HL-60 (cell line): ENCODE measurements at regions not wholly inside any gene's neighbourhood (a gene's known extent, or its start where the extent isn't known, plus 50 kb on each side); places are given as distances from the start of the nearest gene placed in this dataset.

Experiments
- DNase-seq, 2 experiments: peaks; one replicate each; pipeline ENCODE4 v3.0.0-alpha.2; 2010 to 2020; ENCODE audit warnings: low read depth in 1 of 2, low spot score in 1 of 2
- H3K27ac ChIP-seq: fragments of 250-450 bp; sonication (Bioruptor Pico); replicated peaks from 2 replicates; pipeline ENCODE4 v1.5.1; 2020; ENCODE audit warnings: mild to moderate bottlenecking, moderate library complexity
- H3K27me3 ChIP-seq: fragments of 250-450 bp; sonication (Bioruptor Pico); 2 replicates; pipeline ENCODE4 v1.5.1; 2021; ENCODE audit warnings: mild to moderate bottlenecking, moderate library complexity; ENCODE audit not compliant: insufficient read depth, poor library complexity, severe bottlenecking
- H3K4me3 ChIP-seq: replicated peaks from 2 replicates; pipeline ENCODE4 v1.5.1; 2011; ENCODE audit warnings: mild to moderate bottlenecking, control low read depth, low read length; ENCODE audit not compliant: insufficient read depth
- CTCF ChIP-seq: IDR thresholded peaks from one replicate; pipeline ENCODE4 v1.5.1; 2011; ENCODE audit warnings: low read length, control low read depth, inconsistent platforms; ENCODE audit not compliant: insufficient read depth
- GABPA ChIP-seq: IDR thresholded peaks from 2 replicates; pipeline ENCODE4 v1.6.1; 2012; ENCODE audit warnings: low read depth
- POLR2AphosphoS5 ChIP-seq: IDR thresholded peaks from 2 replicates; pipeline ENCODE4 v1.6.1; 2012; ENCODE audit warnings: low read depth
- SPI1 ChIP-seq: IDR thresholded peaks from 2 replicates; pipeline ENCODE4 v1.6.1; 2012; ENCODE audit warnings: low read depth, mild to moderate bottlenecking, borderline replicate concordance
- TF ChIP-seq, protein P1 (sequence below): IDR thresholded peaks from 2 replicates; pipeline ENCODE4 v1.6.1; 2012; ENCODE audit warnings: low read depth; ENCODE audit not compliant: insufficient replicate concordance

GRCh38 chr20:10730629-10731183 is 56.9 kb upstream of the JAG1 start:
- Histone ChIP-seq H3K27me3 (no peaks in the 10 kb centered on the region), H3K4me3 (no peak overlapping the region), H3K27ac (no peak overlapping the region)
- TF ChIP-seq GABPA (no peak), CTCF (no peak), POLR2AphosphoS5 (no peak), SPI1 (no peak)
- TF ChIP-seq, protein P1, sequence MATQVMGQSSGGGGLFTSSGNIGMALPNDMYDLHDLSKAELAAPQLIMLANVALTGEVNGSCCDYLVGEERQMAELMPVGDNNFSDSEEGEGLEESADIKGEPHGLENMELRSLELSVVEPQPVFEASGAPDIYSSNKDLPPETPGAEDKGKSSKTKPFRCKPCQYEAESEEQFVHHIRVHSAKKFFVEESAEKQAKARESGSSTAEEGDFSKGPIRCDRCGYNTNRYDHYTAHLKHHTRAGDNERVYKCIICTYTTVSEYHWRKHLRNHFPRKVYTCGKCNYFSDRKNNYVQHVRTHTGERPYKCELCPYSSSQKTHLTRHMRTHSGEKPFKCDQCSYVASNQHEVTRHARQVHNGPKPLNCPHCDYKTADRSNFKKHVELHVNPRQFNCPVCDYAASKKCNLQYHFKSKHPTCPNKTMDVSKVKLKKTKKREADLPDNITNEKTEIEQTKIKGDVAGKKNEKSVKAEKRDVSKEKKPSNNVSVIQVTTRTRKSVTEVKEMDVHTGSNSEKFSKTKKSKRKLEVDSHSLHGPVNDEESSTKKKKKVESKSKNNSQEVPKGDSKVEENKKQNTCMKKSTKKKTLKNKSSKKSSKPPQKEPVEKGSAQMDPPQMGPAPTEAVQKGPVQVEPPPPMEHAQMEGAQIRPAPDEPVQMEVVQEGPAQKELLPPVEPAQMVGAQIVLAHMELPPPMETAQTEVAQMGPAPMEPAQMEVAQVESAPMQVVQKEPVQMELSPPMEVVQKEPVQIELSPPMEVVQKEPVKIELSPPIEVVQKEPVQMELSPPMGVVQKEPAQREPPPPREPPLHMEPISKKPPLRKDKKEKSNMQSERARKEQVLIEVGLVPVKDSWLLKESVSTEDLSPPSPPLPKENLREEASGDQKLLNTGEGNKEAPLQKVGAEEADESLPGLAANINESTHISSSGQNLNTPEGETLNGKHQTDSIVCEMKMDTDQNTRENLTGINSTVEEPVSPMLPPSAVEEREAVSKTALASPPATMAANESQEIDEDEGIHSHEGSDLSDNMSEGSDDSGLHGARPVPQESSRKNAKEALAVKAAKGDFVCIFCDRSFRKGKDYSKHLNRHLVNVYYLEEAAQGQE: no peak
- DNase-seq: no peak

DNA sequence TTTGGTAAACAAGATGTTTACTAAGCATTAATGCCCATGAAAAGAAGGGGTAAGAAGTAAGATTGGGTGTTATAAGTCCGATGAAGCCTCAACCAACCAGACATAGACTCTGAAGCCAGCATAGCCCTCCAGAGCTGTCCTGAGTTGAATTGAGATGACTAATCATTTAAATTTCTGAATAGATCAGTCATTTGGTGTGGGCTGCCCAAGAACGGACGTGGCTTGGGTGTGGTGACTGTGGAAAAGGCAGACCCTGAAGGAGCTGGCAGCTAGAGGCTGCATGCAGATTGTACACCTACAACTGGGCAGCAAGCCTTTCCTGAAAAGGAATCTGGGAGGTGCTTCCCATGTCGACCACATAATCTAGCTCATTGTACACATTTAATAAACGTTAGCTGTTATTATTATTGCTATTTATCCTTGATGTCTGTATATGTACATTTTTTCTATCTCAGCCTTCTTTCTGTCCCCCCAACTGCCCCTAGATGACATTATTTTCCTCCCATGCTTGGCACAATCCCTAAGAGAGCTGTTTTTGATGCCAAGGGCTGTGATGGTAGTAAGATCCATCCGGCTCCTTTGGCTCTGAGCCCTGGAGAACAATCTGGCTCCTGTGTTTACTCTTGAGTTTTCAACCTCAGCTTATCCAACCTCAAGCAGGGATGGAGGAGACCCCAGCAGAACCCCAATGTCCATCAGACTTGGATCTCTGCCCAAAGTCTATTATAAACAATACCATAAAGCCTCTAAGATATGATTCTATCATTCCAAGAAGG is 57.6 kb upstream of the JAG1 start:
- TF ChIP-seq, protein P1: no peak
- TF ChIP-seq SPI1 (no peak), POLR2AphosphoS5 (no peak), CTCF (no peak), GABPA (no peak)
- DNase-seq: no peak
- no peak overlapping the region for H3K27ac ChIP-seq
- H3K4me3 ChIP-seq: no peak overlapping the region
- no peaks in the 10 kb centered on the region for H3K27me3 ChIP-seq

DNA sequence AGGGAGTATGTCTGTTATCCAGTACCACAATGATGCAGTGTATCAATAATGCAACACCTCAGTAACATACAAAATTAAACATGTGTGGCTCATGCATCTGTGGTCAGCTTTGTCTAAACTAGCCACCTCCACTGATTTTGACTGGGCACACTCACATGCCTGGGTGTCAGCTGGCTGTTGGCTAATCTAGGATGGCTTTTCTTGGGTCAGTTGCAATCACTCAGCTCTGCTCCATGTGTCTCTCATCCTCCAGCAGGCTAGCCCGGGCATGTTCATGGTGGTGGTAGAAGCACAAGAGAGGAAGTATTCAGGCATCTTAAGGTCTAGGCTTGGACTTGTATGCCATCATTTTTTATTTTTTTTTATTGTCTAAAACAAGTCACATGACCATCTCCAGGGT is 59.3 kb upstream of the JAG1 start:
- Histone ChIP-seq H3K4me3 (no peak overlapping the region), H3K27ac (no peak overlapping the region), H3K27me3 (no peaks in the 10 kb centered on the region)
- no peak for DNase-seq
- TF ChIP-seq POLR2AphosphoS5: no peak
- no peak for TF ChIP-seq CTCF
- no peak for TF ChIP-seq SPI1
- no peak for TF ChIP-seq GABPA
- TF ChIP-seq, protein P1: no peak
